ENCODE measurements at regions not wholly inside any gene's neighbourhood (a gene's known extent, or its start where the extent isn't known, plus 50 kb on each side); places are given as distances from the start of the nearest gene placed in this dataset.

GRCh38 chr2:7209757-7210555 is 292.7 kb downstream of the RNF144A start:
- no peak for DNase-seq (ENCODE audit: low read depth in 2 of 2)

DNA sequence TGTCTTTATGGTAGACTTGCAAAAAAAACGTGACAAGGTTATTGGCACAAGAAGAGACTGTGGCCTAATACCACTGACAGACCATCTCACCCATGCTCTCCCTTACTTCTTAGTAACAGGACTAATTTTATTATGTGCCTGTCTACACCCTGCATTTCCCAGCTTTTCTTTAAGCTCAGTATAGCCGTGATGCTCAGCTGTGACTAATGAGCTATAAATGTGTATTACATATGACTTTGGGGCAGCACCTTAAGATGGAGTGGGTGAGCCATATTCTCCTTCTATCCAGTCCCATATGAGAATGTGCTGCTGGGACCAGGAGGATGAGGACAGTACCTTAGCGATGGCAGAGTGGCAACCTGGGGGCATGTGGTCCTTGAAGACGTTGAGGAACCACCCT is 293.5 kb downstream of the RNF144A start:
- no peak for DNase-seq (ENCODE audit: low read depth in 2 of 2)

- DNase-seq (ENCODE audit: low read depth in 2 of 2) = no peak
Measured at GRCh38 chr2:7225848-7226247, 308.6 kb downstream of the RNF144A start.

GRCh38 chr2:7226501-7226900 is 309.3 kb downstream of the RNF144A start:
- DNase-seq (ENCODE audit: low read depth in 2 of 2) = no peak

GRCh38 chr2:7233126-7233525 is 315.9 kb downstream of the RNF144A start:
- no peak for DNase-seq (ENCODE audit: low read depth in 2 of 2)

- no peak for DNase-seq (ENCODE audit: low read depth in 2 of 2)
Measured at GRCh38 chr2:7237466-7237865, 320.3 kb downstream of the RNF144A start.

- DNase-seq (ENCODE audit: low read depth in 2 of 2) = no peak
Measured at GRCh38 chr2:7239078-7239477, 321.9 kb downstream of the RNF144A start.

GRCh38 chr2:7241041-7241745 is 324.0 kb downstream of the RNF144A start:
- no peak for DNase-seq (ENCODE audit: low read depth in 2 of 2)

GRCh38 chr2:7242189-7242867 is 325.1 kb downstream of the RNF144A start:
- DNase-seq (ENCODE audit: low read depth in 2 of 2) = no peak

GRCh38 chr2:7243276-7243675 is 326.1 kb downstream of the RNF144A start:
- DNase-seq (ENCODE audit: low read depth in 2 of 2) = no peak

DNA sequence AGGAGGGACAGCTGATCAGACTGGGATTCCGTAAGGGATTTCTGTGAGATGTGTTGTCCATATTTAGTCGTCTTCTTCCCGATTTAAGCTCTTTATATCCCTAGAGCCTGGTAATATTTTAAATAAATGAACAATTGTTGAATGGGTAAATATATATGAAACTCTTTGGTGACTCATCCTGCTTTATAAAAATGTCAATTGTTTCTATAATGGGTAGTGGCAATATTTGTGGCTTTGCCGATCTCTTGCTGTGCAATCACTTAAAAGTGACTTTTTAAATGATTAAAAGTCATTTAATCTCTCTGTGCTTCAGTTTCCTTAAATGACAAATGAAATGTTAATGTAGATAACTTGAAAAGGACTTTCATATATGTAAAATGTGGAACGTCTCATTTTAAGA is 339.2 kb downstream of the RNF144A start:
- DNase-seq (ENCODE audit: low read depth in 2 of 2) = no peak

DNA sequence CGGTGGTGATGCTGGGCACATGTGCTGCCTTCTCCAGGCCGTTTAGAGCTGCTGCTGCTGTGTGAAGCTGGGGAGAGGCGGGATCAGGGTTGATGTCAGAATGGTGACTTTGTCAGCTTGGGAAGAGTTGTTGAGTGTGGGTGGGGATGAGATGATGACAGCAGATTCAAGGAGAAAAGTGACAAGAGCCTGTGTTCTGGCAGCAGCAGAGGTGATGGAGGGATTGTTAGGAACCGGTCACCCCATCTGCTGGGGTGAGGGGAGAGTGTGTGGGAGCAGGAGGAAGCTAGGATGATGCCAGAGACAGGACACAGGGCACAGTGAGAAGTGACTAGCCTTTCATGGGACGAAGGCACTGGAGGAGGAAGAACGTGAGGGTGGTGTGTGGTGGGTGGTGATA is 345.5 kb downstream of the RNF144A start:
- DNase-seq (ENCODE audit: low read depth in 2 of 2) = no peak

DNA sequence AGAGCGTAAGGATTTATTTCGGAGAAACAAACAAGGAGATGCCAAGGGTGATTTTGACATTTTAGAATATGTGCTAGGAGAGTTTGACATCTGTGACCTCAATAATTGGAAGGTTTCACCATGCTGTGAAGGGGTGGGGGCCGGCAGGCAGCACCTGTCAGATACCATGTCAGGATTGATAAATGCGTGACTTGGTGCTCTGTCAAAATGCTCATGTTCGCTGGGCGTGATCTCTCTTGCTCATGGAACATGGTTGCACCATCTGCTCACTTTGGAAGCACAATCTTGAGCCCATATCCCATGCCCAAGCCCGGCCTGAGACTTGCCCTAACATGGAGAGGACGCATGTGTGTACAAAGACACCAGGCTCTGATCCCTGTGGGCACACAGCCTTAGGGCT is 347.6 kb downstream of the RNF144A start:
- DNase-seq (ENCODE audit: low read depth in 2 of 2) = no peak

GRCh38 chr2:7265286-7265685 is 348.1 kb downstream of the RNF144A start:
- no peak for DNase-seq (ENCODE audit: low read depth in 2 of 2)

- DNase-seq (ENCODE audit: low read depth in 2 of 2) = no peak
Measured at GRCh38 chr2:7269106-7269643, 352.0 kb downstream of the RNF144A start.

GRCh38 chr2:7270011-7270431 is 352.8 kb downstream of the RNF144A start:
- DNase-seq (ENCODE audit: low read depth in 2 of 2) = no peak

DNA sequence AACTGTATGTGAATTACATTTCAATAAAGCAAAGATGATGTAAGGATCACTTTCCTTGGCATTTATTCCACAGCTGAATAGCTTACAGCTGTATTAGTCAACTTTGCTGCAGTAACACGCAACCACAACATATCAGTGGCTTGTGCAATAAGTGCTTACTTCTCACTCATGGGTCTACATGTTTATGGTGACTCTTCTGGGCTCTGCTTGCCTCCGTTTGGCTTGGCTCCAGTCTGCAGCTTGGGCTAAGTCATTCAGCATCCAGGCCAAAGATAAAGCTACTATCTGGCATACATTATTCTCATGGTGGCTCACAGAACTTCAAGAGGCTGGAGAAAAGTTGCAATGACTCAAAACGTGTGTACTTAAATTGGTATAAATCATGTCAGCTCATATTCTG is 355.0 kb downstream of the RNF144A start:
- no peak for DNase-seq (ENCODE audit: low read depth in 2 of 2)

DNA sequence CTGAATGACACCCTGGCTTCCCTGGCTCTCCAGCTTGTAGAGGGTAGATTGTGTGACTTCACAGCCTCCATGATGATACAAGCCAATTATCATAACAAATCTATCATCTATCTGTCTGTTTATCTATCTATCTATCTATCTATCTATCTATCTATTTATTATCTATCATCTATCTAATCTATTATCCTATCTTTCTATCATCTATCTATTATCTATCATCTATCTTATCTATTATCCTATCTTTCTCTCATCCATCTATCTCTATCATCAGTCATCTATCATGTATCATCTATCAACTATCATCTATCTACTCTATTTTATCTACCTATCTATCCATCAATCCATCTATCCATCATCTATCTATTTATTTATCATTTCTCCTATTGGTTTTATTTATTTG is 361.8 kb downstream of the RNF144A start:
- no peak for DNase-seq (ENCODE audit: low read depth in 2 of 2)

GRCh38 chr2:7279421-7279949 is 362.3 kb downstream of the RNF144A start:
- no peak for DNase-seq (ENCODE audit: low read depth in 2 of 2)

- no peak for DNase-seq (ENCODE audit: low read depth in 2 of 2)
Measured at GRCh38 chr2:7280790-7281189, 363.6 kb downstream of the RNF144A start.

- DNase-seq (ENCODE audit: low read depth in 2 of 2) = no peak
Measured at GRCh38 chr2:7281231-7282201, 364.3 kb downstream of the RNF144A start.

Data from activated CD8-positive, alpha-beta memory T cell treated with anti-CD3 and anti-CD28 coated beads for 4 hours (primary cell).